NT2/D1 (cell line): ENCODE measurements at regions not wholly inside any gene's neighbourhood (a gene's known extent, or its start where the extent isn't known, plus 50 kb on each side); places are given as distances from the start of the nearest gene placed in this dataset.
A peak's percentile ranks its signal among the peaks of the same experiment; 100 is the strongest.

Experiments used
- DNase-seq: peaks from one replicate; pipeline ENCODE4 v3.0.0-alpha.2; 2011; ENCODE audit warnings: low read depth, low spot score
- H3K27me3 ChIP-seq: 2 replicates; pipeline ENCODE4 v1.6.0; 2011; ENCODE audit warnings: mild to moderate bottlenecking; ENCODE audit not compliant: insufficient read length, insufficient read depth
- H3K36me3 ChIP-seq: 2 replicates; pipeline ENCODE4 v1.6.1; 2011; ENCODE audit warnings: mild to moderate bottlenecking, low read length, mixed read lengths; ENCODE audit not compliant: insufficient read depth, insufficient read length
- H3K4me1 ChIP-seq: 2 replicates; pipeline ENCODE4 v1.5.1; 2011; ENCODE audit not compliant: insufficient read depth, insufficient read length
- H3K4me3 ChIP-seq: 2 replicates; pipeline ENCODE4 v1.5.1; 2011; ENCODE audit warnings: low read depth; ENCODE audit not compliant: insufficient read length
- H3K9ac ChIP-seq: 2 replicates; pipeline ENCODE4 v1.6.0; 2011; ENCODE audit warnings: low read depth; ENCODE audit not compliant: insufficient read length
- H3K9me3 ChIP-seq: 2 replicates; pipeline ENCODE4 v1.5.1; 2011; ENCODE audit warnings: mild to moderate bottlenecking, low read length; ENCODE audit not compliant: insufficient read depth
- SUZ12 ChIP-seq: IDR thresholded peaks from 2 replicates; pipeline ENCODE4 v1.6.1; 2011; ENCODE audit not compliant: insufficient read length, insufficient read depth; ENCODE audit errors: extremely low read depth
- YY1 ChIP-seq: IDR thresholded peaks from 2 replicates; pipeline ENCODE4 v1.6.1; 2011; ENCODE audit not compliant: insufficient read length, insufficient read depth
- ZNF274 ChIP-seq: IDR thresholded peaks from 2 replicates; pipeline ENCODE4 v1.6.1; 2011; ENCODE audit warnings: mild to moderate bottlenecking, low read depth, low read length

DNA sequence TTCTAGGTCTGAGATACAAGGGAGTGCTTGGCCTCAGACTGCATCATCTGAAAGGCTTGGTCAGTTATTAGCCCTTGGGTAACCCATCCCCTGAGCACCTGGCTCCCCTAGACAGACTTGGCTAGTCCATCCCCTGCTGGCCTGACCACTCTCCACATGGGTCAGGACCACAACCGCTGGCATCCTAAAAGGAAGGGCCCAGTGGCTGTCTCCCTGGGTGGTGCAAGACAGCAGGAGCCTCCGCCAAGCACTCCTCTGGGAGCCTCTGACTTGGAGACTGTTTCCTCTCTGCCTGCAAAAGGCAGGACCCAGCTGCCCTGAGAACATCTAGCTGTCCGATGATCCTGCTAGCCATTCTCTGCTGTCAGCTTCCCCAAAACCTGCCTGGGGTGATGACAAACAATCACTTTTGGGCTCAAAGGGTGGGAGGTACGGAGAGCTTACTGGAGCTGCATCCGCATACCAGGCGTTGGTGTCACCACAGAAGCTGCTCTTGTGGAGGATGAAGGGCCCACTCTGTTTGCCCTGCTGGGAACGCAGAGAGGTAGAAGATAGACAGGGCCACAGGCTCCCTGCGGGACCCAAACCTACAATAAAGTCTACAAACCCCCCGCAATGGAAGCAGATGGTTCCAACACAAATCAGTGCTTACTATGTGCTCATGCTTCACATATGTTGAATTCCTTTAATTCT lies 108.0 kb upstream of the PRR20G start:
- no peak for TF ChIP-seq ZNF274
- no peak for TF ChIP-seq YY1
- TF ChIP-seq SUZ12 = no peak
- H3K4me1 ChIP-seq = peaks cover 29% of the 10 kb centered on the region
- no peak overlapping the region for H3K4me3 ChIP-seq
- DNase-seq = no peak
- H3K9ac ChIP-seq = peak overlapping the region; percentile 0
- no peaks in the 10 kb centered on the region for H3K36me3 ChIP-seq
- peaks cover 12% of the 10 kb centered on the region for H3K9me3 ChIP-seq
- no peaks in the 10 kb centered on the region for H3K27me3 ChIP-seq

- H3K36me3 ChIP-seq = no peaks in the 10 kb centered on the region
- peaks cover 33% of the 10 kb centered on the region for H3K4me1 ChIP-seq
- no peak for DNase-seq
- no peak overlapping the region for H3K9ac ChIP-seq
- no peaks in the 10 kb centered on the region for H3K27me3 ChIP-seq
- no peak overlapping the region for H3K4me3 ChIP-seq
- H3K9me3 ChIP-seq = peaks cover 12% of the 10 kb centered on the region
- TF ChIP-seq SUZ12 = no peak
- no peak for TF ChIP-seq ZNF274
- TF ChIP-seq YY1 = no peak
Measured at GRCh38 chr3:127394984-127395662, 107.3 kb upstream of the PRR20G start.

GRCh38 chr3:127394031-127394430 lies 106.2 kb upstream of the PRR20G start:
- TF ChIP-seq SUZ12 = no peak
- no peak overlapping the region for H3K9ac ChIP-seq
- no peaks in the 10 kb centered on the region for H3K27me3 ChIP-seq
- H3K4me1 ChIP-seq = peaks cover 35% of the 10 kb centered on the region
- DNase-seq = no peak
- no peak overlapping the region for H3K4me3 ChIP-seq
- H3K9me3 ChIP-seq = peaks cover 5% of the 10 kb centered on the region; the same call in 1 of the 2 replicates
- no peaks in the 10 kb centered on the region for H3K36me3 ChIP-seq

DNA sequence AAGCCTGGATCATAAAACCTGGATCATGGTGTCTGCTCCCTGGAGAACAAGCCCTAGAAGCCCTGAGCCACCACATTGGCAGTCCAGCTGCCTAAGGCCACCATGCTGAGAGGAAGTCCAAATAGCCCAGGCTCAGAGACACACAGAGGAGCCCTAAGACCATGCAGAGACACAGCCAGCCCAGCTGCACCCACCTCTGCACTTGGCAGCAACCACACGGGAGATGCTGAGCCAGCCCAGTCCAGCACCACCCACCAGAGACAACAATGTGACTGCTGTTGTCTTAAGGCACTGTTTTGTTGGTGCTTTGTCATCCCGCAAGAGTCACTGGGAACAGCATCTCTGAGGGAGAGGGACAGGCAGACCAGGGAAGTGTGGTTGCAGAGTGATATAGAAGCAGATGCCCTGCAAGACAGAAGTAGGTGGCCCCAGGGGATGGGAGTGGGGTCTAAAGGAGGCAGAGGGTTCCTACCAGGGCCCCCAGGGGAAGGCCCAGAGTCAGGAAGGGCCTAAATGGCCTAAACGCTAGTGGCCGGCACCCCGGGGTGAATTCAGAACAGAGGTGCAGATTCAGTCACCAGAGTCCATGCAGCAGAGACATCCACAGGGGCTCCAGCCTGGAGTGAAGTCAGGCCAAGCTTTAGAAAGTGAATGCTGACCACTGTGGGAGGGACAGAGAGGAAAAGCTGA lies 105.4 kb upstream of the PRR20G start:
- Histone ChIP-seq H3K4me3 (no peak overlapping the region), H3K9ac (no peak overlapping the region), H3K36me3 (no peaks in the 10 kb centered on the region), H3K27me3 (no peaks in the 10 kb centered on the region), H3K4me1 (peaks cover 35% of the 10 kb centered on the region), H3K9me3 (peaks cover 5% of the 10 kb centered on the region; the same call in 1 of the 2 replicates)
- no peak for DNase-seq
- TF ChIP-seq ZNF274 = no peak
- no peak for TF ChIP-seq YY1
- no peak for TF ChIP-seq SUZ12

DNA sequence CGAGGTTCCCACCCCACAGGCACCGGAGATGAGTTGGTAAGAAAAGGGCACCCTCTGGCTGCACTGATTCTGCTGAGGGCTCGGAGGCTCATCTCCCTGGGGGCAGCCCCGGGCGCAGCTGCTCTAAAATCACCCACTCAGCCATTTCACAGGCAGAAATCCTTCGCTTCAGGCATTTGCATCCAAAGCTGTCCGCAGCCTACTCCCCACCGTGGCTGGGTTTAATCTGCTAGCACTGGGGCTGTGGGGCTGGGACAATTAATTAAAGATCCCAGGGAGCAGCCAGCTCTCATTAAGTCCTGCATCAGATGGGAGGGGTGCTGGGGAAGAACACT lies 104.3 kb upstream of the PRR20G start:
- H3K27me3 ChIP-seq = no peaks in the 10 kb centered on the region
- no peak overlapping the region for H3K9ac ChIP-seq
- peaks cover 5% of the 10 kb centered on the region; the same call in 1 of the 2 replicates for H3K9me3 ChIP-seq
- TF ChIP-seq SUZ12 = no peak
- TF ChIP-seq YY1 = no peak
- TF ChIP-seq ZNF274 = no peak
- DNase-seq = no peak
- H3K36me3 ChIP-seq = no peaks in the 10 kb centered on the region
- peaks cover 35% of the 10 kb centered on the region for H3K4me1 ChIP-seq
- H3K4me3 ChIP-seq = no peak overlapping the region

GRCh38 chr3:127391436-127392155 lies 103.8 kb upstream of the PRR20G start:
- Histone ChIP-seq H3K4me3 (no peak overlapping the region), H3K27me3 (no peaks in the 10 kb centered on the region), H3K4me1 (peaks cover 31% of the 10 kb centered on the region), H3K9ac (peak overlapping the region; percentile 52), H3K9me3 (peaks cover 5% of the 10 kb centered on the region; the same call in 1 of the 2 replicates), H3K36me3 (no peaks in the 10 kb centered on the region)
- DNase-seq = no peak
- TF ChIP-seq ZNF274 = no peak
- TF ChIP-seq SUZ12 = no peak
- TF ChIP-seq YY1 = no peak
